PC-9 (cell line): ENCODE measurements at regions not wholly inside any gene's neighbourhood (a gene's known extent, or its start where the extent isn't known, plus 50 kb on each side); places are given as distances from the start of the nearest gene placed in this dataset.

Experiments used
- BruUV-seq: library from RNA; stranded (reverse); fragments of 400-500 nt; replicated peaks from 2 replicates; lab custom pipeline; 2021; lab: Mats Ljungman, UMichigan
- CTCF ChIA-PET: fragments of 300-600 bp; sonication (Branson Sonifier 250); formaldehyde crosslinking; loops from one replicate; lab custom pipeline; 2022; ENCODE audit warnings: antibody characterized with exemption; lab: Charles Lee
- POLR2A ChIA-PET: fragments of 300-600 bp; sonication (Branson Sonifier 250); formaldehyde crosslinking; loops from one replicate; lab custom pipeline; 2022; ENCODE audit warnings: antibody characterized with exemption; ENCODE audit not compliant: unreplicated experiment; lab: Charles Lee
- DNase-seq, 2 experiments: peaks; one replicate each; pipeline versions ENCODE4 v3.0.0 to v3.0.0-alpha.2; 2015 to 2022; ENCODE audit warnings: mixed read lengths in 1 of 2
- H2AFZ ChIP-seq: fragments of 200-600 bp; sonication (generic); 2 replicates; pipeline ENCODE4 v1.8.1; 2017; ENCODE audit warnings: antibody characterized with exemption
- H3F3A ChIP-seq: fragments of 200-600 bp; sonication (generic); 2 replicates; pipeline ENCODE4 v1.8.1; 2017; ENCODE audit warnings: antibody characterized with exemption, mild to moderate bottlenecking, low read depth; ENCODE audit not compliant: insufficient read depth
- H3K27ac ChIP-seq: fragments of 200-600 bp; sonication (generic); 2 replicates; pipeline ENCODE4 v1.6.1; 2016; ENCODE audit warnings: mixed run types
- H3K27me3 ChIP-seq: fragments of 200-600 bp; sonication (generic); 2 replicates; pipeline ENCODE4 v1.6.1; 2016; ENCODE audit warnings: low read depth, mixed run types; ENCODE audit not compliant: insufficient read depth
- H3K36me3 ChIP-seq: fragments of 200-600 bp; sonication (generic); 2 replicates; pipeline ENCODE4 v1.6.1; 2016; ENCODE audit warnings: low read depth, mixed run types
- H3K4me1 ChIP-seq: fragments of 200-600 bp; sonication (generic); replicated peaks from 2 replicates; pipeline ENCODE4 v1.6.1; 2016; ENCODE audit warnings: mixed run types; ENCODE audit not compliant: insufficient read depth
- H3K4me2 ChIP-seq: fragments of 200-600 bp; sonication (generic); 2 replicates; pipeline ENCODE4 v1.6.1; 2017; ENCODE audit warnings: mixed run types
- H3K4me3 ChIP-seq: fragments of 200-600 bp; sonication (generic); 2 replicates; pipeline ENCODE4 v1.6.1; 2016; ENCODE audit warnings: mixed run types
- H3K79me2 ChIP-seq: fragments of 200-600 bp; sonication (generic); 2 replicates; pipeline ENCODE4 v1.6.1; 2017; ENCODE audit warnings: low read depth, mixed run types
- H3K9me2 ChIP-seq: fragments of 200-600 bp; sonication (generic); 2 replicates; pipeline ENCODE4 v1.8.1; 2017; ENCODE audit warnings: mild to moderate bottlenecking; ENCODE audit not compliant: insufficient read depth
- H3K9me3 ChIP-seq: fragments of 200-600 bp; sonication (generic); 2 replicates; pipeline ENCODE4 v1.8.1; 2016; ENCODE audit warnings: low read depth; ENCODE audit not compliant: insufficient read depth
- H4K20me1 ChIP-seq: fragments of 200-600 bp; sonication (generic); 2 replicates; pipeline ENCODE4 v1.8.1; 2017; ENCODE audit not compliant: insufficient read depth
- CTCF ChIP-seq: fragments of 200-600 bp; sonication (generic); conservative IDR thresholded peaks from 2 replicates; pipeline ENCODE4 v1.6.1; 2017; ENCODE audit warnings: mixed run types, antibody characterized with exemption, mild to moderate bottlenecking, moderate library complexity
- EZH2 ChIP-seq: fragments of 200-600 bp; sonication (generic); IDR thresholded peaks from 2 replicates; pipeline ENCODE4 v1.8.0; 2017; ENCODE audit warnings: antibody characterized with exemption, low read depth
- intact Hi-C: fragments of 100-400 bp; cut with micrococcal nuclease; formaldehyde crosslinking; loops from one replicate; pipeline ENCODE4 v1.10.0; 2022; ENCODE audit not compliant: unreplicated experiment

GRCh38 chr6:164185471-164185871, 771.0 kb downstream of the QKI start:
- Histone ChIP-seq H3K4me3 (no peak overlapping the region), H3K79me2 (no peaks in the 10 kb centered on the region), H3K9me3 (no peaks in the 10 kb centered on the region), H3K4me1 (no peaks in the 10 kb centered on the region), H3K4me2 (no peak overlapping the region), H2AFZ (no peak overlapping the region), H4K20me1 (no peaks in the 10 kb centered on the region), H3K27ac (no peak overlapping the region), H3K9me2 (no peaks in the 10 kb centered on the region), H3K27me3 (peaks cover 11% of the 10 kb centered on the region), H3K36me3 (no peaks in the 10 kb centered on the region), H3F3A (no peaks in the 10 kb centered on the region)
- CTCF ChIA-PET, result no interaction called here
- no TSS peak for BruUV-seq
- TF ChIP-seq CTCF (no peak), EZH2 (no peak)
- DNase-seq, result no peak
- intact Hi-C loops, result no loop called here
- POLR2A ChIA-PET, result no interaction called here

GRCh38 chr6:164184410-164184809, 769.9 kb downstream of the QKI start:
- Histone ChIP-seq H3F3A (no peaks in the 10 kb centered on the region), H4K20me1 (no peaks in the 10 kb centered on the region), H3K4me2 (no peak overlapping the region), H3K9me3 (no peaks in the 10 kb centered on the region), H3K27ac (no peak overlapping the region), H2AFZ (no peak overlapping the region), H3K27me3 (peaks cover 9% of the 10 kb centered on the region; the same call in 1 of the 2 replicates), H3K36me3 (no peaks in the 10 kb centered on the region), H3K9me2 (no peaks in the 10 kb centered on the region), H3K4me1 (no peaks in the 10 kb centered on the region), H3K79me2 (no peaks in the 10 kb centered on the region), H3K4me3 (no peak overlapping the region)
- DNase-seq, result no peak
- BruUV-seq, result no TSS peak
- ChIA-PET POLR2A (no interaction called here), CTCF (no interaction called here)
- TF ChIP-seq CTCF (no peak), EZH2 (no peak)
- intact Hi-C loops, result no loop called here

GRCh38 chr6:164183556-164184123, 769.1 kb downstream of the QKI start:
- POLR2A ChIA-PET, result no interaction called here

More at GRCh38 chr6:164183556-164184123, 769.1 kb downstream of the QKI start:
- no peaks in the 10 kb centered on the region for H3K4me1 ChIP-seq
- CTCF ChIA-PET, result no interaction called here
- H3K4me2 ChIP-seq, result no peak overlapping the region
- no peaks in the 10 kb centered on the region for H3K9me3 ChIP-seq
- H3K27ac ChIP-seq, result no peak overlapping the region
- peaks cover 5% of the 10 kb centered on the region; the same call in 1 of the 2 replicates for H3K27me3 ChIP-seq
- no peak for TF ChIP-seq CTCF
- H3K36me3 ChIP-seq, result no peaks in the 10 kb centered on the region
- intact Hi-C loops, result no loop called here
- H3K9me2 ChIP-seq, result no peaks in the 10 kb centered on the region
- no peaks in the 10 kb centered on the region for H3F3A ChIP-seq
- no peak overlapping the region for H2AFZ ChIP-seq
- no peaks in the 10 kb centered on the region for H4K20me1 ChIP-seq
- BruUV-seq, result no TSS peak
- H3K4me3 ChIP-seq, result no peak overlapping the region
- H3K79me2 ChIP-seq, result no peaks in the 10 kb centered on the region
- DNase-seq, result no peak
